Vagina (tissue), 2 donors: ENCODE measurements at regions not wholly inside any gene's neighbourhood (a gene's known extent, or its start where the extent isn't known, plus 50 kb on each side); places are given as distances from the start of the nearest gene placed in this dataset.
"Not testable (repeated sequence)": the region's sequence is repeated elsewhere in the genome, so short reads cannot be mapped to it uniquely, and the experiment has no call there.

ENCODE experiments used
- POLR2A ChIP-seq, 2 donors: fragments of 450-650 bp; IDR thresholded peaks; one replicate each; pipeline ENCODE4 v1.6.1; 2017; ENCODE audit warnings: antibody characterized with exemption in 2 of 2, mild to moderate bottlenecking in 2 of 2, moderate library complexity in 2 of 2
- POLR2AphosphoS5 ChIP-seq, 2 donors: sonication (generic); formaldehyde crosslinking; IDR thresholded peaks; one replicate each; pipeline ENCODE4 v1.9.0; 2017; ENCODE audit warnings: antibody characterized with exemption in 2 of 2, mild to moderate bottlenecking in 2 of 2, low read depth in 1 of 2; ENCODE audit not compliant: insufficient read depth in 1 of 2
- TF ChIP-seq, protein P1 (sequence below), 3 experiments: fragments of 450-650 bp in 2 of 3; fragments of 200-600 bp in 1 of 3; sonication (generic) in 1 of 3; IDR thresholded peaks; one replicate each; pipeline ENCODE4 v1.5.1; 2017 to 2019; ENCODE audit warnings: antibody characterized with exemption in 3 of 3, mild to moderate bottlenecking in 2 of 3, moderate library complexity in 2 of 3

DNA sequence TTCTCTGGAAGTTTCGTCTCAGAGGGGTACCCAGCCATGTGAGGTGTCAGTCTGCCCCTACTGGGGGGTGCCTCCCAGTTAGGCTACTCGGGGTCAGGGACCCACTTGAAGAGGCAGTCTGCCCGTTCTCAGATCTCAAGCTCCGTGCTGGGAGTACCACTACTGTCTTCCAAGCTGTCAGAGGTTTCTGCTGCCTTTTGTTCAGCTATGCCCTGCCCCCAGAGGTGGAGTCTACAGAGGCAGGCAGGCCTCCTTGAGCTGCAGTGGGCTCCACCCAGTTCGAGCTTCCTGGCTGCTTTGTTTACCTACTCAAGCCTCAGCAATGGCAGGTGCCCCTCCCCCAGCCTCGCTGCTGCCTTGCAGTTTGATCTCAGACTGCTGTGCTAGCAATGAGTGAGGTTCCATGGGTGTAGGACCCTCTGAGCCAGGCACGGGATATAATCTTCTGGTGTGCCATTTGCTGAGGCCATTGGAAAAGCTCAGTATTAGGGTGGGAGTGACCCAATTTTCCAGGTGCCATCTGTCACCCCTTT is 71.0 kb upstream of the SH3GLB1 start:
- TF ChIP-seq, protein P1, sequence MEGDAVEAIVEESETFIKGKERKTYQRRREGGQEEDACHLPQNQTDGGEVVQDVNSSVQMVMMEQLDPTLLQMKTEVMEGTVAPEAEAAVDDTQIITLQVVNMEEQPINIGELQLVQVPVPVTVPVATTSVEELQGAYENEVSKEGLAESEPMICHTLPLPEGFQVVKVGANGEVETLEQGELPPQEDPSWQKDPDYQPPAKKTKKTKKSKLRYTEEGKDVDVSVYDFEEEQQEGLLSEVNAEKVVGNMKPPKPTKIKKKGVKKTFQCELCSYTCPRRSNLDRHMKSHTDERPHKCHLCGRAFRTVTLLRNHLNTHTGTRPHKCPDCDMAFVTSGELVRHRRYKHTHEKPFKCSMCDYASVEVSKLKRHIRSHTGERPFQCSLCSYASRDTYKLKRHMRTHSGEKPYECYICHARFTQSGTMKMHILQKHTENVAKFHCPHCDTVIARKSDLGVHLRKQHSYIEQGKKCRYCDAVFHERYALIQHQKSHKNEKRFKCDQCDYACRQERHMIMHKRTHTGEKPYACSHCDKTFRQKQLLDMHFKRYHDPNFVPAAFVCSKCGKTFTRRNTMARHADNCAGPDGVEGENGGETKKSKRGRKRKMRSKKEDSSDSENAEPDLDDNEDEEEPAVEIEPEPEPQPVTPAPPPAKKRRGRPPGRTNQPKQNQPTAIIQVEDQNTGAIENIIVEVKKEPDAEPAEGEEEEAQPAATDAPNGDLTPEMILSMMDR (IDR thresholded peaks at IDR 0.05): not testable (repeated sequence)
- not testable (repeated sequence) for TF ChIP-seq POLR2AphosphoS5 (IDR thresholded peaks at IDR 0.05; ENCODE audit: insufficient read depth in 1 of 2, low read depth in 1 of 2); POLR2A (IDR thresholded peaks at IDR 0.05)
